H9 (cell line): ENCODE measurements at regions not wholly inside any gene's neighbourhood (a gene's known extent, or its start where the extent isn't known, plus 50 kb on each side); places are given as distances from the start of the nearest gene placed in this dataset.

Experiments used
- DNase-seq: peaks from one replicate; pipeline ENCODE4 v3.0.0-alpha.2; 2017
- H2AFZ ChIP-seq: one replicate; pipeline ENCODE4 v1.6.1; 2013; ENCODE audit warnings: mild to moderate bottlenecking, low read length, control low read depth, moderate library complexity
- H2AK5ac ChIP-seq: 2 replicates; pipeline ENCODE4 v1.6.1; 2013; ENCODE audit warnings: low read length, control low read depth, mixed read lengths; ENCODE audit not compliant: insufficient read length
- H2BK120ac ChIP-seq: one replicate; pipeline ENCODE4 v1.6.1; 2013; ENCODE audit warnings: low read depth, mild to moderate bottlenecking, low read length, control low read depth, inconsistent platforms; ENCODE audit not compliant: poor library complexity, severe bottlenecking
- H2BK12ac ChIP-seq: 2 replicates; pipeline ENCODE4 v1.6.1; 2013; ENCODE audit warnings: low read length, control low read depth, mixed read lengths, low read depth; ENCODE audit not compliant: insufficient read length
- H2BK15ac ChIP-seq: 2 replicates; pipeline ENCODE4 v1.6.1; 2013; ENCODE audit warnings: low read depth, low read length, control low read depth
- H2BK20ac ChIP-seq: one replicate; pipeline ENCODE4 v1.6.1; 2013; ENCODE audit warnings: low read depth, mild to moderate bottlenecking, low read length, control low read depth, inconsistent platforms; ENCODE audit not compliant: poor library complexity, severe bottlenecking
- H2BK5ac ChIP-seq: 2 replicates; pipeline ENCODE4 v1.6.1; 2013; ENCODE audit warnings: low read length, control low read depth, mixed read lengths; ENCODE audit not compliant: insufficient read length
- H3K14ac ChIP-seq: 2 replicates; pipeline ENCODE4 v1.6.1; 2013; ENCODE audit warnings: low read length, control low read depth; ENCODE audit not compliant: insufficient read depth
- H3K18ac ChIP-seq: 2 replicates; pipeline ENCODE4 v1.6.1; 2013; ENCODE audit warnings: low read depth, mild to moderate bottlenecking, mixed read lengths, low read length, control low read depth; ENCODE audit not compliant: insufficient read length
- H3K23ac ChIP-seq: 2 replicates; pipeline ENCODE4 v1.6.1; 2013; ENCODE audit warnings: low read length, control low read depth, mixed read lengths, low read depth; ENCODE audit not compliant: insufficient read length
- H3K23me2 ChIP-seq: 2 replicates; pipeline ENCODE4 v1.6.1; 2013; ENCODE audit warnings: low read depth, mild to moderate bottlenecking, mixed read lengths, low read length, control low read depth; ENCODE audit not compliant: insufficient read length, poor library complexity, severe bottlenecking
- H3K27ac ChIP-seq: 2 replicates; pipeline ENCODE4 v1.5.1; 2013; ENCODE audit warnings: low read length, control low read depth, mixed read lengths, low read depth; ENCODE audit not compliant: insufficient read length
- H3K27me3 ChIP-seq: 2 replicates; pipeline ENCODE4 v1.6.1; 2013; ENCODE audit warnings: low read length, control low read depth, inconsistent platforms; ENCODE audit not compliant: insufficient read depth
- H3K4ac ChIP-seq: 2 replicates; pipeline ENCODE4 v1.6.1; 2013; ENCODE audit warnings: low read depth, mild to moderate bottlenecking, control low read depth, inconsistent platforms, low read length, moderate library complexity
- H3K4me1 ChIP-seq: 2 replicates; pipeline ENCODE4 v1.6.1; 2013; ENCODE audit warnings: low read length, control low read depth, inconsistent platforms; ENCODE audit not compliant: insufficient read depth
- H3K4me2 ChIP-seq: 2 replicates; pipeline ENCODE4 v1.6.1; 2013; ENCODE audit warnings: low read length, control low read depth, mixed read lengths; ENCODE audit not compliant: insufficient read length, insufficient read depth
- H3K56ac ChIP-seq: 2 replicates; pipeline ENCODE4 v1.6.1; 2013; ENCODE audit warnings: low read depth, mild to moderate bottlenecking, mixed read lengths, low read length, control low read depth; ENCODE audit not compliant: insufficient read length
- H3K79me1 ChIP-seq: 2 replicates; pipeline ENCODE4 v1.6.1; 2013; ENCODE audit warnings: low read depth, mild to moderate bottlenecking, moderate library complexity, low read length, control low read depth, inconsistent platforms; ENCODE audit not compliant: insufficient read depth, poor library complexity, severe bottlenecking
- H3K79me2 ChIP-seq: 2 replicates; pipeline ENCODE4 v1.6.1; 2013; ENCODE audit warnings: low read length, control low read depth, inconsistent platforms; ENCODE audit not compliant: insufficient read depth
- H3K9ac ChIP-seq: 2 replicates; pipeline ENCODE4 v1.6.1; 2013; ENCODE audit warnings: low read length, control low read depth, mixed read lengths; ENCODE audit not compliant: insufficient read length; ENCODE audit errors: extremely low read depth
- H3K9me3 ChIP-seq: one replicate; pipeline ENCODE4 v1.6.1; 2013; ENCODE audit warnings: low read depth, low read length, inconsistent platforms; ENCODE audit not compliant: control insufficient read depth
- H3T11ph ChIP-seq: one replicate; pipeline ENCODE4 v1.6.1; 2013; ENCODE audit warnings: mild to moderate bottlenecking, low read length, control low read depth, inconsistent platforms
- H4K20me1 ChIP-seq: one replicate; pipeline ENCODE4 v1.6.1; 2013; ENCODE audit not compliant: control insufficient read depth, insufficient read length, insufficient read depth
- H4K5ac ChIP-seq: 2 replicates; pipeline ENCODE4 v1.6.1; 2013; ENCODE audit warnings: low read depth, mild to moderate bottlenecking, mixed read lengths, low read length, control low read depth; ENCODE audit not compliant: insufficient read length
- H4K8ac ChIP-seq: replicated peaks from 2 replicates; pipeline ENCODE4 v1.6.1; 2013; ENCODE audit warnings: low read length, control low read depth, mixed read lengths, low read depth; ENCODE audit not compliant: insufficient read length
- H4K91ac ChIP-seq: 2 replicates; pipeline ENCODE4 v1.6.1; 2013; ENCODE audit warnings: low read depth, mild to moderate bottlenecking, moderate library complexity, mixed read lengths, low read length, control low read depth; ENCODE audit not compliant: insufficient read length
- H3K27ac Mint-ChIP-seq, 3 experiments: 2 replicates in 2 of 3; 3 replicates in 1 of 3; pipeline ENCODE4 v1.8.0; 2020 to 2021; ENCODE audit warnings: mixed read lengths in 3 of 3, mild to moderate bottlenecking in 1 of 3, moderate library complexity in 1 of 3
- H3K27me3 Mint-ChIP-seq: 2 replicates; pipeline ENCODE4 v1.8.0; 2021; ENCODE audit warnings: low read depth, mild to moderate bottlenecking, moderate library complexity, mixed read lengths
- H3K36me3 Mint-ChIP-seq, 3 experiments: 2 replicates in 2 of 3; 3 replicates in 1 of 3; pipeline ENCODE4 v1.8.0; 2020 to 2021; ENCODE audit warnings: low read depth in 3 of 3, mixed read lengths in 3 of 3; ENCODE audit not compliant: insufficient read depth in 1 of 3
- H3K4me1 Mint-ChIP-seq, 2 experiments: 2 replicates each; pipeline ENCODE4 v1.8.0; 2020; ENCODE audit warnings: mixed read lengths in 2 of 2
- H3K4me3 Mint-ChIP-seq, 2 experiments: 2 replicates in 1 of 2; 3 replicates in 1 of 2; pipeline ENCODE4 v1.8.0; 2020 to 2021; ENCODE audit warnings: mild to moderate bottlenecking in 2 of 2, mixed read lengths in 2 of 2, moderate library complexity in 1 of 2
- H3K9me3 Mint-ChIP-seq, 2 experiments: 2 replicates in 1 of 2; 3 replicates in 1 of 2; pipeline ENCODE4 v1.8.0; 2020; ENCODE audit warnings: mild to moderate bottlenecking in 2 of 2, mixed read lengths in 2 of 2, moderate library complexity in 1 of 2
- CTCF ChIP-seq: fragments of 200-600 bp; sonication (generic); conservative IDR thresholded peaks from 3 replicates; pipeline ENCODE4 v1.8.0; 2021; ENCODE audit warnings: antibody characterized with exemption, mild to moderate bottlenecking
- WGBS: extraction: QIAGEN DNeasy Blood & Tissue Kit; methylation state at CpG from one replicate; pipeline ENCODE4 v1.1.7; 2013; ENCODE audit warnings: missing lambda C conversion rate, low lambda C conversion rate, mixed read lengths; ENCODE audit not compliant: insufficient read length; ENCODE audit errors: extremely low coverage; 5-methylcytosine and 5-hydroxymethylcytosine counted together

DNA sequence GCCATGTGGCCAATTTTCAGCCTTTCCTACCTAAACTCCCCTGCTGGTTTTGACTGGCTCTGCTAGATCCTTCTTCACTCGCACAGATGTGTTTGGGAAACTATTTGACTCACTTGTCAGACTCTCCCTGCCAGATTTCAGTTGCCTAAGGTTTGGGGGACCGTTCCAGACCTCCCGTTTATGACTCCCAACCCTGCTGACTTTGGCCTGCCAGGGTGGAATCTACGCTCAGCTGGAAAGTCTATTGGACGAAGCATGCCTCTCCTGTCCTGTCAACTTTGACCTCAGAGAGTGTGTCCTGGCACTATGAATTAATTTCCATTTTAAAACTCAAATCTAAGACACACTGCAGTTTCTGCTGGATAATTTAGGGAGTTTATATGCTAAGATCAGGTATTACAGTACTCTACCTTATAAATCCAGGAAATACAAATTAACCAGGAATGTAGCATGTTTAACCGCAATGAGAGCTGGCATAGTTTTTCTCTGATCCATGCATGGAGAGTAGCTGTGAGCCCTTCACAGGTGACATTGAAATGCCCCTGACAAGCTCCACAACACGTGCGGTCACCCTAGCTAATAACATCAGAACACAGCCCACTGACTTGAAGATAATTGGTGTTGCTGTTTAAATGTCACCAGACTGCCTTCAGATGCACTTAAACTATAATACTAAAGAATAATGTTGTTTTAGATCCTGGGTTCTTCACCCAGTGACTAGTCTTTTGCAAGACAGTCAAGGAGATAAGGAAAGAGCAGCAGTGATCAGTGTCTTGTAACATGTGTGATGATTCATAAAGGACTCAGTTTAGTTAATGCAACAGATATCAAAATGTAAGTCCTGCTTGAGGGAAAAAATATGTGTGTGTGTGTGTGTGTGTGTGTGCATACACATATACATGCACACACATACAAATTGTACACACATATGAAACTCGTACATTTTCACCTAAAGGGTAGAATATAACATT lies 223.0 kb upstream of the MCTP2 start:
- Histone ChIP-seq H3K79me2 (no peaks in the 10 kb centered on the region), H3T11ph (no peak overlapping the region), H2AK5ac (no peak overlapping the region), H2BK15ac (no peak overlapping the region), H2BK120ac (no peak overlapping the region), H2BK5ac (no peak overlapping the region), H4K91ac (no peak overlapping the region), H2BK20ac (no peak overlapping the region), H2AFZ (no peak overlapping the region), H3K4ac (no peak overlapping the region), H3K27me3 (no peaks in the 10 kb centered on the region), H3K23ac (no peak overlapping the region), H2BK12ac (no peak overlapping the region), H3K4me2 (no peak overlapping the region), H3K9ac (no peak overlapping the region), H3K27ac (no peak overlapping the region), H3K56ac (no peak overlapping the region), H3K9me3 (no peaks in the 10 kb centered on the region), H4K5ac (no peak overlapping the region), H3K14ac (no peak overlapping the region), H3K79me1 (no peaks in the 10 kb centered on the region), H3K23me2 (no peaks in the 10 kb centered on the region), H4K20me1 (no peaks in the 10 kb centered on the region), H3K18ac (no peak overlapping the region), H4K8ac (no peak overlapping the region), H3K4me1 (no peaks in the 10 kb centered on the region)
- Mint-ChIP-seq H3K4me3 (no peak overlapping the region), H3K27ac (no peak overlapping the region), H3K36me3 (no peaks in the 10 kb centered on the region), H3K9me3 (peaks cover 0 to 2% of the 10 kb centered on the region in 2 experiments; a peak in 1 of 5 replicates), H3K27me3 (no peaks in the 10 kb centered on the region), H3K4me1 (peaks cover 19 to 25% of the 10 kb centered on the region in 2 experiments)
- DNase-seq: no peak
- WGBS: no CpG with 5 or more reads among the region's 9 CpGs
- no peak for TF ChIP-seq CTCF
